ENCODE measurements at regions not wholly inside any gene's neighbourhood (a gene's known extent, or its start where the extent isn't known, plus 50 kb on each side); places are given as distances from the start of the nearest gene placed in this dataset.

DNA sequence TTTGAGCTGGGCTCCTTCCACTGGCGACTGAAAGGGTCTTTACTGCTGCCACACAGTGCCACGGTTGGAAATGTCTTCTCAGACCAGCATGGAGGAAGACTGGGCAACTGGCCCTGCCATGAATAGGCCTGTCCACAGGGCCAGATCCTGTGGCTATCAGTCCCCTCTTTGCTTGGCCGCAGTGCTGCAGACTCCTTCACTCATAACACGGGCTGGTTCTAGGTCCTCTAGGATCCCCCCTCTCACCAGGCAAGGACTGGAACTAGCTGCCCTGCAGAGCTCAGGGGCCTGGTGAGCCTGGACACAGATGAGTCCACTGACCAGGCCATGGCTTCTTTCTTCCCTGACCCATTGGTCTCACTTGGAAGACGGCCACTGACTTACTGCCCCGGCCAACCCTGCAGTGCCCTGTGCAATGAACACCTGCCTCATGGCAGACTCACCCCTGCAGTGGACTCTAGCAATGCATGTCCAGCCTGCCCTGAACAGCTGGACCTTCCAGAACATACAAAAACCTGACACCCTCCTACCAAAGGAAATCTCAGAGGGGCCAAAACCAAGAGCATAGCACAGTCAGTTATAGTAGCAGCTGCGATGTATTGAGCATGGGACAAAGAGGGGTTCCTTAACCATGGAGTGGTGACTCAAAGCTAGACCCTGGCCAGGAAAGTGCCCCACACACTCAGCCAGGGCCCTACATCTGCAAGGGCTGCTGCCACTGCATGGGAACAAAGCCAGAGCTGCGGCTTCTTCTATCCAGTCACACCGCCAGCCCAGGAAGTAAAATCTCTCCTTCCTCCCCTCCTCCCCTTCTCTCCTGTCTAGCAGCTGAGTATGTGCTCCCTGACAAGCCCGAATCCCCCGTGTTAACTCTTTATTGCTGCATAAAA, 72.1 kb upstream of the ITGA11 start:
- TF ChIP-seq NANOG (IDR thresholded peaks at IDR 0.05; ENCODE audit: borderline replicate concordance), result no peak
- no peak for TF ChIP-seq CREB1 (CRISPR knock-in tag; IDR thresholded peaks at IDR 0.05; ENCODE audit: low read depth)
- TF ChIP-seq EZH2 (IDR thresholded peaks at IDR 0.05; ENCODE audit: low read depth, unreplicated experiment), result no peak
- TF ChIP-seq, protein P1, sequence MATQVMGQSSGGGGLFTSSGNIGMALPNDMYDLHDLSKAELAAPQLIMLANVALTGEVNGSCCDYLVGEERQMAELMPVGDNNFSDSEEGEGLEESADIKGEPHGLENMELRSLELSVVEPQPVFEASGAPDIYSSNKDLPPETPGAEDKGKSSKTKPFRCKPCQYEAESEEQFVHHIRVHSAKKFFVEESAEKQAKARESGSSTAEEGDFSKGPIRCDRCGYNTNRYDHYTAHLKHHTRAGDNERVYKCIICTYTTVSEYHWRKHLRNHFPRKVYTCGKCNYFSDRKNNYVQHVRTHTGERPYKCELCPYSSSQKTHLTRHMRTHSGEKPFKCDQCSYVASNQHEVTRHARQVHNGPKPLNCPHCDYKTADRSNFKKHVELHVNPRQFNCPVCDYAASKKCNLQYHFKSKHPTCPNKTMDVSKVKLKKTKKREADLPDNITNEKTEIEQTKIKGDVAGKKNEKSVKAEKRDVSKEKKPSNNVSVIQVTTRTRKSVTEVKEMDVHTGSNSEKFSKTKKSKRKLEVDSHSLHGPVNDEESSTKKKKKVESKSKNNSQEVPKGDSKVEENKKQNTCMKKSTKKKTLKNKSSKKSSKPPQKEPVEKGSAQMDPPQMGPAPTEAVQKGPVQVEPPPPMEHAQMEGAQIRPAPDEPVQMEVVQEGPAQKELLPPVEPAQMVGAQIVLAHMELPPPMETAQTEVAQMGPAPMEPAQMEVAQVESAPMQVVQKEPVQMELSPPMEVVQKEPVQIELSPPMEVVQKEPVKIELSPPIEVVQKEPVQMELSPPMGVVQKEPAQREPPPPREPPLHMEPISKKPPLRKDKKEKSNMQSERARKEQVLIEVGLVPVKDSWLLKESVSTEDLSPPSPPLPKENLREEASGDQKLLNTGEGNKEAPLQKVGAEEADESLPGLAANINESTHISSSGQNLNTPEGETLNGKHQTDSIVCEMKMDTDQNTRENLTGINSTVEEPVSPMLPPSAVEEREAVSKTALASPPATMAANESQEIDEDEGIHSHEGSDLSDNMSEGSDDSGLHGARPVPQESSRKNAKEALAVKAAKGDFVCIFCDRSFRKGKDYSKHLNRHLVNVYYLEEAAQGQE (IDR thresholded peaks at IDR 0.05; ENCODE audit: unreplicated experiment), result no peak
- TF ChIP-seq, protein P2, sequence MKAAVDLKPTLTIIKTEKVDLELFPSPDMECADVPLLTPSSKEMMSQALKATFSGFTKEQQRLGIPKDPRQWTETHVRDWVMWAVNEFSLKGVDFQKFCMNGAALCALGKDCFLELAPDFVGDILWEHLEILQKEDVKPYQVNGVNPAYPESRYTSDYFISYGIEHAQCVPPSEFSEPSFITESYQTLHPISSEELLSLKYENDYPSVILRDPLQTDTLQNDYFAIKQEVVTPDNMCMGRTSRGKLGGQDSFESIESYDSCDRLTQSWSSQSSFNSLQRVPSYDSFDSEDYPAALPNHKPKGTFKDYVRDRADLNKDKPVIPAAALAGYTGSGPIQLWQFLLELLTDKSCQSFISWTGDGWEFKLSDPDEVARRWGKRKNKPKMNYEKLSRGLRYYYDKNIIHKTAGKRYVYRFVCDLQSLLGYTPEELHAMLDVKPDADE (IDR thresholded peaks at IDR 0.05), result no peak
- TF ChIP-seq EZH2phosphoT487 (IDR thresholded peaks at IDR 0.05; ENCODE audit: unreplicated experiment), result no peak
- TF ChIP-seq, protein P3, sequence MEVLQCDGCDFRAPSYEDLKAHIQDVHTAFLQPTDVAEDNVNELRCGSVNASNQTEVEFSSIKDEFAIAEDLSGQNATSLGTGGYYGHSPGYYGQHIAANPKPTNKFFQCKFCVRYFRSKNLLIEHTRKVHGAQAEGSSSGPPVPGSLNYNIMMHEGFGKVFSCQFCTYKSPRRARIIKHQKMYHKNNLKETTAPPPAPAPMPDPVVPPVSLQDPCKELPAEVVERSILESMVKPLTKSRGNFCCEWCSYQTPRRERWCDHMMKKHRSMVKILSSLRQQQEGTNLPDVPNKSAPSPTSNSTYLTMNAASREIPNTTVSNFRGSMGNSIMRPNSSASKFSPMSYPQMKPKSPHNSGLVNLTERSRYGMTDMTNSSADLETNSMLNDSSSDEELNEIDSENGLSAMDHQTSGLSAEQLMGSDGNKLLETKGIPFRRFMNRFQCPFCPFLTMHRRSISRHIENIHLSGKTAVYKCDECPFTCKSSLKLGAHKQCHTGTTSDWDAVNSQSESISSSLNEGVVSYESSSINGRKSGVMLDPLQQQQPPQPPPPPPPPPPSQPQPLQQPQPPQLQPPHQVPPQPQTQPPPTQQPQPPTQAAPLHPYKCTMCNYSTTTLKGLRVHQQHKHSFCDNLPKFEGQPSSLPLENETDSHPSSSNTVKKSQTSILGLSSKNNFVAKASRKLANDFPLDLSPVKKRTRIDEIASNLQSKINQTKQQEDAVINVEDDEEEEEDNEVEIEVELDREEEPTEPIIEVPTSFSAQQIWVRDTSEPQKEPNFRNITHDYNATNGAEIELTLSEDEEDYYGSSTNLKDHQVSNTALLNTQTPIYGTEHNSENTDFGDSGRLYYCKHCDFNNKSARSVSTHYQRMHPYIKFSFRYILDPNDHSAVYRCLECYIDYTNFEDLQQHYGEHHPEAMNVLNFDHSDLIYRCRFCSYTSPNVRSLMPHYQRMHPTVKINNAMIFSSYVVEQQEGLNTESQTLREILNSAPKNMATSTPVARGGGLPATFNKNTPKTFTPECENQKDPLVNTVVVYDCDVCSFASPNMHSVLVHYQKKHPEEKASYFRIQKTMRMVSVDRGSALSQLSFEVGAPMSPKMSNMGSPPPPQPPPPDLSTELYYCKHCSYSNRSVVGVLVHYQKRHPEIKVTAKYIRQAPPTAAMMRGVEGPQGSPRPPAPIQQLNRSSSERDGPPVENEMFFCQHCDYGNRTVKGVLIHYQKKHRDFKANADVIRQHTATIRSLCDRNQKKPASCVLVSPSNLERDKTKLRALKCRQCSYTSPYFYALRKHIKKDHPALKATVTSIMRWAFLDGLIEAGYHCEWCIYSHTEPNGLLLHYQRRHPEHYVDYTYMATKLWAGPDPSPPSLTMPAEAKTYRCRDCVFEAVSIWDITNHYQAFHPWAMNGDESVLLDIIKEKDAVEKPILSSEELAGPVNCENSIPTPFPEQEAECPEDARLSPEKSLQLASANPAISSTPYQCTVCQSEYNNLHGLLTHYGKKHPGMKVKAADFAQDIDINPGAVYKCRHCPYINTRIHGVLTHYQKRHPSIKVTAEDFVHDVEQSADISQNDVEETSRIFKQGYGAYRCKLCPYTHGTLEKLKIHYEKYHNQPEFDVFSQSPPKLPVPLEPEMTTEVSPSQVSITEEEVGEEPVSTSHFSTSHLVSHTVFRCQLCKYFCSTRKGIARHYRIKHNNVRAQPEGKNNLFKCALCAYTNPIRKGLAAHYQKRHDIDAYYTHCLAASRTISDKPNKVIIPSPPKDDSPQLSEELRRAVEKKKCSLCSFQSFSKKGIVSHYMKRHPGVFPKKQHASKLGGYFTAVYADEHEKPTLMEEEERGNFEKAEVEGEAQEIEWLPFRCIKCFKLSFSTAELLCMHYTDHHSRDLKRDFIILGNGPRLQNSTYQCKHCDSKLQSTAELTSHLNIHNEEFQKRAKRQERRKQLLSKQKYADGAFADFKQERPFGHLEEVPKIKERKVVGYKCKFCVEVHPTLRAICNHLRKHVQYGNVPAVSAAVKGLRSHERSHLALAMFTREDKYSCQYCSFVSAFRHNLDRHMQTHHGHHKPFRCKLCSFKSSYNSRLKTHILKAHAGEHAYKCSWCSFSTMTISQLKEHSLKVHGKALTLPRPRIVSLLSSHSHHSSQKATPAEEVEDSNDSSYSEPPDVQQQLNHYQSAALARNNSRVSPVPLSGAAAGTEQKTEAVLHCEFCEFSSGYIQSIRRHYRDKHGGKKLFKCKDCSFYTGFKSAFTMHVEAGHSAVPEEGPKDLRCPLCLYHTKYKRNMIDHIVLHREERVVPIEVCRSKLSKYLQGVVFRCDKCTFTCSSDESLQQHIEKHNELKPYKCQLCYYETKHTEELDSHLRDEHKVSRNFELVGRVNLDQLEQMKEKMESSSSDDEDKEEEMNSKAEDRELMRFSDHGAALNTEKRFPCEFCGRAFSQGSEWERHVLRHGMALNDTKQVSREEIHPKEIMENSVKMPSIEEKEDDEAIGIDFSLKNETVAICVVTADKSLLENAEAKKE (CRISPR knock-in tag; IDR thresholded peaks at IDR 0.05), result no peak
- no peak for TF ChIP-seq ZNF114 (CRISPR knock-in tag; IDR thresholded peaks at IDR 0.05)
- TF ChIP-seq ZNF331 (CRISPR knock-in tag; IDR thresholded peaks at IDR 0.05; ENCODE audit: low read depth), result no peak
- no peak for TF ChIP-seq POLR2AphosphoS5 (IDR thresholded peaks at IDR 0.05; ENCODE audit: low read depth)
- Histone ChIP-seq H3K79me2 (replicated peaks; ENCODE audit: insufficient read depth) (no peaks in the 10 kb centered on the region), H3K27ac (ENCODE audit: low read depth) (no peak overlapping the region), H3F3A (replicated peaks; ENCODE audit: low read depth) (no peaks in the 10 kb centered on the region), H3K4me1 (ENCODE audit: insufficient read depth) (peaks cover 11% of the 10 kb centered on the region), H3K27me3 (ENCODE audit: insufficient read depth) (no peaks in the 10 kb centered on the region), H3K4me3 (no peak overlapping the region), H3K9me2 (ENCODE audit: insufficient read depth) (peaks cover 3% of the 10 kb centered on the region; the same call in 1 of the 2 replicates), H4K20me1 (replicated peaks; ENCODE audit: insufficient read depth) (no peaks in the 10 kb centered on the region), H3K36me3 (ENCODE audit: insufficient read depth) (no peaks in the 10 kb centered on the region), H3K4me2 (no peak overlapping the region), H2AFZ (no peak overlapping the region)
- peaks cover 7% of the 10 kb centered on the region; the same call in 2 of the 3 replicates for H3K9me3 Mint-ChIP-seq
- no peaks in the 10 kb centered on the region for H3K36me3 Mint-ChIP-seq (ENCODE audit: low read depth)
- H3K27ac Mint-ChIP-seq, result no peak overlapping the region
- DNase-seq (ENCODE audit: low spot score), result no peak
- ATAC-seq, result peak; percentile 21; the same call in 1 of the 3 replicates
- H3K4me1 Mint-ChIP-seq, result peaks cover 17% of the 10 kb centered on the region
- peaks cover 4% of the 10 kb centered on the region for H3K27me3 Mint-ChIP-seq (ENCODE audit: insufficient read depth, low read depth, poor library complexity)
- H3K4me3 Mint-ChIP-seq, result no peak overlapping the region
